ENCODE measurements at regions not wholly inside any gene's neighbourhood (a gene's known extent, or its start where the extent isn't known, plus 50 kb on each side); places are given as distances from the start of the nearest gene placed in this dataset.

DNA sequence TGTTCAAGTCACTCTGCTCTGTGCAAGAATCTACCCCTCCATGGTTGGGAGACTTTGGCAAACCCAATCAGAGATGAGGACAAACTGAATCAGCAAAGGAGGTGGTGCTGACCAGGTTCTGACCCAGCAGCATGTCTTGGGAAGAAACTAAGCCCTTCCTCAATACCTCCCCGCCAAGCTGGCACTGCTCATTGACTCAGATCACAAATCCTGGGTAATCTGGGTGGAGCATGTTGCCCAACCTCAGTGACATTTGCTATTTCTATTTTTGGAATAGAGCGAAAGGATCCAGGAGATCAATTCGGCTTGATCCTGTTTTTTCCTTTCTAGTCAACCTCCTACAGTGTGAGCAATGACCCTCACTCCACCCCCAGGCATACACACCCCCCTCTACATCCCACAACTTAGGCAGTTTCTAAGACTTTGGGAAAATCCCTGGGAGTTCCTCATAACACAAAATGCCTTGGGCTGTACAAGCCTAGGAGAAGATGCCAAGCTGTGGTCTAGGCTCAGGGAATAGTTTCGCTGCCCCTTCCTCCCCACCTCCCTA is 166.8 kb upstream of the KCNJ6 start:
- TF ChIP-seq, protein P1, sequence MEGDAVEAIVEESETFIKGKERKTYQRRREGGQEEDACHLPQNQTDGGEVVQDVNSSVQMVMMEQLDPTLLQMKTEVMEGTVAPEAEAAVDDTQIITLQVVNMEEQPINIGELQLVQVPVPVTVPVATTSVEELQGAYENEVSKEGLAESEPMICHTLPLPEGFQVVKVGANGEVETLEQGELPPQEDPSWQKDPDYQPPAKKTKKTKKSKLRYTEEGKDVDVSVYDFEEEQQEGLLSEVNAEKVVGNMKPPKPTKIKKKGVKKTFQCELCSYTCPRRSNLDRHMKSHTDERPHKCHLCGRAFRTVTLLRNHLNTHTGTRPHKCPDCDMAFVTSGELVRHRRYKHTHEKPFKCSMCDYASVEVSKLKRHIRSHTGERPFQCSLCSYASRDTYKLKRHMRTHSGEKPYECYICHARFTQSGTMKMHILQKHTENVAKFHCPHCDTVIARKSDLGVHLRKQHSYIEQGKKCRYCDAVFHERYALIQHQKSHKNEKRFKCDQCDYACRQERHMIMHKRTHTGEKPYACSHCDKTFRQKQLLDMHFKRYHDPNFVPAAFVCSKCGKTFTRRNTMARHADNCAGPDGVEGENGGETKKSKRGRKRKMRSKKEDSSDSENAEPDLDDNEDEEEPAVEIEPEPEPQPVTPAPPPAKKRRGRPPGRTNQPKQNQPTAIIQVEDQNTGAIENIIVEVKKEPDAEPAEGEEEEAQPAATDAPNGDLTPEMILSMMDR (conservative IDR thresholded peaks at IDR 0.05; ENCODE audit: low read length), result no peak
- TF ChIP-seq EZH2phosphoT487 (IDR thresholded peaks at IDR 0.05; ENCODE audit: borderline replicate concordance, low read depth, low read length), result no peak

All from OCI-LY7 (cell line).